ENCODE measurements at regions not wholly inside any gene's neighbourhood (a gene's known extent, or its start where the extent isn't known, plus 50 kb on each side); places are given as distances from the start of the nearest gene placed in this dataset.

- 88% methylated on average over 16 of the region's 16 CpGs for WGBS (ENCODE audit: low lambda C conversion rate, missing lambda C conversion rate)
- no peak for TF ChIP-seq EZH2phosphoT487 (IDR thresholded peaks at IDR 0.05; ENCODE audit: low read depth, severe bottlenecking, unreplicated experiment)
- no peak for TF ChIP-seq EZH2 (IDR thresholded peaks at IDR 0.05; ENCODE audit: borderline replicate concordance)
- TF ChIP-seq, protein P1, sequence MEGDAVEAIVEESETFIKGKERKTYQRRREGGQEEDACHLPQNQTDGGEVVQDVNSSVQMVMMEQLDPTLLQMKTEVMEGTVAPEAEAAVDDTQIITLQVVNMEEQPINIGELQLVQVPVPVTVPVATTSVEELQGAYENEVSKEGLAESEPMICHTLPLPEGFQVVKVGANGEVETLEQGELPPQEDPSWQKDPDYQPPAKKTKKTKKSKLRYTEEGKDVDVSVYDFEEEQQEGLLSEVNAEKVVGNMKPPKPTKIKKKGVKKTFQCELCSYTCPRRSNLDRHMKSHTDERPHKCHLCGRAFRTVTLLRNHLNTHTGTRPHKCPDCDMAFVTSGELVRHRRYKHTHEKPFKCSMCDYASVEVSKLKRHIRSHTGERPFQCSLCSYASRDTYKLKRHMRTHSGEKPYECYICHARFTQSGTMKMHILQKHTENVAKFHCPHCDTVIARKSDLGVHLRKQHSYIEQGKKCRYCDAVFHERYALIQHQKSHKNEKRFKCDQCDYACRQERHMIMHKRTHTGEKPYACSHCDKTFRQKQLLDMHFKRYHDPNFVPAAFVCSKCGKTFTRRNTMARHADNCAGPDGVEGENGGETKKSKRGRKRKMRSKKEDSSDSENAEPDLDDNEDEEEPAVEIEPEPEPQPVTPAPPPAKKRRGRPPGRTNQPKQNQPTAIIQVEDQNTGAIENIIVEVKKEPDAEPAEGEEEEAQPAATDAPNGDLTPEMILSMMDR (IDR thresholded peaks at IDR 0.05; ENCODE audit: poor library complexity) = no peak
- H3K36me3 ChIP-seq (replicated peaks; ENCODE audit: insufficient read depth, low read depth) = no peaks in the 10 kb centered on the region
These were observed 107.5 kb upstream of the PPP1R26 start for GRCh38 chr9:135372036-135372435.

DNA sequence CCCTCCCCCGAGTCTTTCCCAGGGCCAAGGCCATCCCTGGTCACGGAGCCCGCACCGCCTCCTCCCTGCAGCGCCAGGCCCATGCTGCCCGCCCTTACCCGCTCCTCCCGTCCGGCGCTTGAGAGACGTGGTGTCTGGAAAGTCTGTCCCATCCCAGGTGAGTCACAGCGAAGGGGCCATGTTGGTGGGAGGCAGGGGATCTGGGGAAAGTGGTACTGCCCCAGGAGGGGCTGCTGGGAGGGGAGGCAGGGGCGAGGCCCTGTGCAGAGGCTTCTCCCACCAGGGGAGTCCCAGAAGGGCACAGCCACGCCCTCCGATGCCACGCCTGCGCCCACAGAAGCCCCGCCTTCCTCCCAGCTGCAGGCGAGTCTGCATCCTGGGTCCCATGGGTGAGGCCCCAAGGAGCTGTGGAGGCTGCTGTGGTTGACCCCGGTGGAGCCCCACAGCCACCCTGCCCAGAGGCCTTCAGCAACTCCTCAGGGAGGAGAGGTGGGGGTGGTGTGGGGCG, 107.0 kb upstream of the PPP1R26 start:
- TF ChIP-seq, protein P1 (IDR thresholded peaks at IDR 0.05; ENCODE audit: poor library complexity) = no peak
- no peak for TF ChIP-seq EZH2 (IDR thresholded peaks at IDR 0.05; ENCODE audit: borderline replicate concordance)

More at GRCh38 chr9:135372036-135372435, 107.5 kb upstream of the PPP1R26 start:
- Histone ChIP-seq H3K4me2 (no peak overlapping the region), H3K27ac (no peak overlapping the region), H3K27me3 (no peaks in the 10 kb centered on the region), H3K79me2 (no peaks in the 10 kb centered on the region), H3K4me3 (no peak overlapping the region), H3K9me3 (ENCODE audit: low read depth) (no peaks in the 10 kb centered on the region), H3K9me2 (replicated peaks; ENCODE audit: insufficient read depth) (no peaks in the 10 kb centered on the region), H3K4me1 (ENCODE audit: insufficient read depth) (no peaks in the 10 kb centered on the region), H4K20me1 (ENCODE audit: insufficient read depth, poor library complexity, severe bottlenecking) (no peaks in the 10 kb centered on the region), H2AFZ (no peak overlapping the region)
- DNase-seq (ENCODE audit: low spot score) = no peak

DNA sequence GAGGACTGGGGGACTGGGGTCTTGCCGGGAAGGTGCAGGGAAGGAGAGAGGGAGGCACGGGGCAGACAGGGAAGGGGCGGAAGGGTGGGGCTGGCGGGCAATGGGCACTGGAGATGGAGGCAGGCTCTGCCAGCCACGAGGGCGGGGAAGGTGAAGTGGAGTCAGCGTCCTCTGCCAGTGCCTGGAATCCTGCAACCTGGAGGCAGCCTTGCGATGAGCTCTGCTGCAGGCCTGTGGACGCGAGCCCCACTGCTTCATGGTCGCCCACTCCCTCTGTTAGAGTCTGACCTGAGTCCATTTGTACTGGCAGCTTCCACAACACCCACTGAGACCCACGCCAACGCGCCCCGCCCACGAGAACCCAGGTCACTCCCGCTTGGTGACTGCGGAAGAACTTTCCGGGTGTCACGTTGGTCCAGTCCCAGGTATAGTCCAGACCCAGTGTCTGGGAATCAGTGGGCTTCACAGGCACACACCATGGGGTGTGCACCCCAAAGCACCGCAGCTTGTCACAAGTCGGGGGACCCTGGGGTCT, 106.4 kb upstream of the PPP1R26 start:
- TF ChIP-seq EZH2 (IDR thresholded peaks at IDR 0.05; ENCODE audit: borderline replicate concordance) (no peak), EZH2phosphoT487 (IDR thresholded peaks at IDR 0.05; ENCODE audit: low read depth, severe bottlenecking, unreplicated experiment) (no peak)
- TF ChIP-seq, protein P1 (IDR thresholded peaks at IDR 0.05; ENCODE audit: poor library complexity) = no peak
- H3K79me2 ChIP-seq = no peaks in the 10 kb centered on the region
- H2AFZ ChIP-seq = no peak overlapping the region
- no peaks in the 10 kb centered on the region for H3K27me3 ChIP-seq
- no peak for DNase-seq (ENCODE audit: low spot score)
- no peaks in the 10 kb centered on the region for H3K4me1 ChIP-seq (ENCODE audit: insufficient read depth)
- H3K36me3 ChIP-seq (replicated peaks; ENCODE audit: insufficient read depth, low read depth) = no peaks in the 10 kb centered on the region
- no peaks in the 10 kb centered on the region for H3K9me3 ChIP-seq (ENCODE audit: low read depth)
- WGBS (ENCODE audit: low lambda C conversion rate, missing lambda C conversion rate) = 96% methylated on average over 21 of the region's 22 CpGs
- H4K20me1 ChIP-seq (ENCODE audit: insufficient read depth, poor library complexity, severe bottlenecking) = no peaks in the 10 kb centered on the region
- no peaks in the 10 kb centered on the region for H3K9me2 ChIP-seq (replicated peaks; ENCODE audit: insufficient read depth)
- no peak overlapping the region for H3K4me2 ChIP-seq
- no peak overlapping the region for H3K4me3 ChIP-seq
- no peak overlapping the region for H3K27ac ChIP-seq

More for the DNA sequence above, 107.0 kb upstream of the PPP1R26 start:
- no peak overlapping the region for H3K4me2 ChIP-seq
- no peaks in the 10 kb centered on the region for H4K20me1 ChIP-seq (ENCODE audit: insufficient read depth, poor library complexity, severe bottlenecking)
- no peaks in the 10 kb centered on the region for H3K9me2 ChIP-seq (replicated peaks; ENCODE audit: insufficient read depth)
- H3K36me3 ChIP-seq (replicated peaks; ENCODE audit: insufficient read depth, low read depth) = no peaks in the 10 kb centered on the region
- H3K4me1 ChIP-seq (ENCODE audit: insufficient read depth) = no peaks in the 10 kb centered on the region
- WGBS (ENCODE audit: low lambda C conversion rate, missing lambda C conversion rate) = 91% methylated on average over 18 of the region's 21 CpGs
- no peaks in the 10 kb centered on the region for H3K9me3 ChIP-seq (ENCODE audit: low read depth)
- no peaks in the 10 kb centered on the region for H3K27me3 ChIP-seq
- no peak for DNase-seq (ENCODE audit: low spot score)
- H3K79me2 ChIP-seq = no peaks in the 10 kb centered on the region
- no peak overlapping the region for H3K4me3 ChIP-seq
- no peak overlapping the region for H3K27ac ChIP-seq
- H2AFZ ChIP-seq = no peak overlapping the region
